NCI-H1694 (cell line): ENCODE measurements at regions not wholly inside any gene's neighbourhood (a gene's known extent, or its start where the extent isn't known, plus 50 kb on each side); places are given as distances from the start of the nearest gene placed in this dataset.
"Not testable (repeated sequence)": the region's sequence is repeated elsewhere in the genome, so short reads cannot be mapped to it uniquely, and the experiment has no call there.

ENCODE experiments used
- DNase-seq: peaks from one replicate; lab custom pipeline; 2025; lab: John Stamatoyannopoulos, UW

DNA sequence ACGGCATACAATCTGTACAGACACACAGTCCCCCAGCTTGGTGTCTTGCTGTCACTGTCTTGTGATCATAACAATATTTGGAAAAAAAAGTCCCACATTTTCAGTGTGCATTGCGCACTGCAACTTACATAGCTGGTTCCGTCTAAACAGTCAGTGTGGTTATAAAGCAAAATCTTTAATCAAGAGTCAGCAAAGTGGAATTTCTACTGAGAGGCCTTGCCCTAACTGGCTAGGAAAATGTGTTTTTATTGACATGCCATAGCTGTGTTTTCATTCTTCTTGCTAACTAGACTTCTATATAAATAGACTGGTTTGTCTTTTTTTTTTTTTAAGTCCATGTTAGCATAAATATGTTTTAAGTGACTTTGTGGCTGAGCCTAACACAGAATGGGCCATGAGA is 174.8 kb downstream of the POLR2M start:
- DNase-seq = no peak

DNA sequence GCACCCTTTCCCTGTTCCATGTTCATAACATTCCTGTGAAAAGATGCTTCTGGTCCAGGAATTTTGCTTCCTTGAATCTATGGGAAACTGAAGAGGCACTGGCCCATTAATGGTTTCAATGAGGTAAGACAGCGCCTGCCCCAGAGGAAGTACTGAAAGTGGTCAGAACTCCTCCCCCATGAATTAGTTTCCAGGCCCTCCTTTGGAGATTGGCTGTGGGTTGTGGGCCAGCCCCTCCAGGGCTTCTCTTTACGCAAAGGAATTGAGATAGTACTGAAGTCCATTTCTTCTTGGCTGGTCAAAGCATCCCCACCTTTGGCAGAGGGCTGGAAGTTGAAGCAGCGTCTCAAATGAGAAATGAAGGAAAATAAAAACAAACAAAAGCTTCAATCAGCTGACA is 175.5 kb downstream of the POLR2M start:
- DNase-seq = no peak

GRCh38 chr15:57883701-57884100 is 177.2 kb downstream of the POLR2M start:
- DNase-seq = no peak

- no peak for DNase-seq
These were observed 178.4 kb downstream of the POLR2M start for GRCh38 chr15:57884936-57885335.

GRCh38 chr15:57885435-57885834 is 178.9 kb downstream of the POLR2M start:
- no peak for DNase-seq

DNA sequence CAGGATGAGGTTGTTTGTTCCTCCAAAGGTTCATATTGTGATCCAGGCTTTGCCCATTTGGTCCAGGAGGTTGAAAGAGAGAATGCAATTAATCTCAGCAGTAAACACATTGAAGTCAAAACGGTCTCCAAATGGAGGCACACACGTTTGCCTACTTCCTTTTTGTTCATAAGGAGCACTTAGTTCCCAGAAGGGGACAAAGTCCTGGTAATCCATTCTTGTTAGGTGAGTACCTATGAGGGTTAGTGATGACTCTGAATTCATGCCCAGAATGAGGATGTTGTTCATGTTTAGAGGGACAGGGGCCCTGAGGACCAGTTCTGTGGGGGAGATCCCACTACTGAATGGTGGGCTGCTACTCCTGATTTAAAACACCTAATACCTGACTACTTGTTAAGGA is 177.7 kb downstream of the ALDH1A2 start:
- no peak for DNase-seq

DNA sequence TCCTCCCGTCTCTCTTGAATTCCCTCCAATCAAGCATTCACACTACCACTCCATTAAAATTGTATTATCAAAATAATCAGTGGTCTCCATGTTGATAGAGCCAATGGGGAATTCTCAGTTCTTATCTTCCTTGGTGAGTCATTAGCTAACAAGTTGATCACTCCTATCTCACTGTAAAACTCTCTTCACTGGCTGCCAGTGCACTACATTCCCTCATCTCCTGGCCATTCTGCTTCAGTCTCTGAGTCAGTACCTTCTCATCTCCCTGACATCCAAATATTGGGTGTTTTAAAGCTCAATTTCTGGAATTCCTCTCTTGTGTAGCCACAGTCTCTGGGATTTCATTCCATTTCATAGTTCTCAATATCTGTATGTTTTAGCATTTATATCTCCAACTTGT is 175.2 kb downstream of the ALDH1A2 start:
- DNase-seq = no peak

DNA sequence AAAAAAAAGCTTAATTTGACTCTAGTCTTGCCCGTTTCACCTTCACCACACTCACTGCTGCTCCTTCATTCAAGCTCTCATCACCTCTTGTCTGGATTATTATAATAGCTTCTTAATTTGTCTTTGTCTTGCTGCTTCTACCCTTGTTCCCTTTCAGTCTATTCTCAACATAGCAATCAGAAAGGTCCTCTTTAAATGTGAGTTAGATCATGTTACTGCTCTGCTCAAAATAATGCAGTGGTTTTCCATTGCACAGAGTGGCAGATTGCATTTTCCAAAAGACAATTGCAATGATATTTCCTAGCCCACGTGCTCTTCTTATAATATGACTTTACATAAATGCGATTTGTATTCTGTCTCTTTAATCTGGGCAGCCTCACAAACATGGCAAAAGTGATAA is 174.6 kb downstream of the ALDH1A2 start:
- DNase-seq = no peak

GRCh38 chr15:57892181-57892580 is 173.3 kb downstream of the ALDH1A2 start:
- DNase-seq = no peak

DNA sequence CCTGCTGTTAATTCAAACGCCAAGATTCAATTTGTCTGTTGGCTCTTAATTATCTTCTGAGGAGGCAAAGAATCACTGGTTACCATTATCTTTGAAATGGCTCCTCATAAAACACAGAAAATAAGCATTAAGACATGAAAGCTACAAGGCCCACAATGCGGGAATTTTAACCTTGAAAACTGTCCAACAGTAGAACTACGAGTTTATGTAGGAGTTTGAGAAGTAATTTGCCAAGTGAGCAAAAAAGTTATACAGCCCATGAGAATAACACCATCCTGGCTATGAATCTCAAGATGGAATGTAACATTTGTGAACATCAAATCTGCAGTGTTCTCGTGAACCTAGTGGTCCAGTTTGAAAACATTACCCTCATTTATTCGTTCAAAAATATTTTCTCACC is 172.5 kb downstream of the ALDH1A2 start:
- no peak for DNase-seq

- no peak for DNase-seq
These were observed 170.2 kb downstream of the ALDH1A2 start for GRCh38 chr15:57895291-57895690.

DNA sequence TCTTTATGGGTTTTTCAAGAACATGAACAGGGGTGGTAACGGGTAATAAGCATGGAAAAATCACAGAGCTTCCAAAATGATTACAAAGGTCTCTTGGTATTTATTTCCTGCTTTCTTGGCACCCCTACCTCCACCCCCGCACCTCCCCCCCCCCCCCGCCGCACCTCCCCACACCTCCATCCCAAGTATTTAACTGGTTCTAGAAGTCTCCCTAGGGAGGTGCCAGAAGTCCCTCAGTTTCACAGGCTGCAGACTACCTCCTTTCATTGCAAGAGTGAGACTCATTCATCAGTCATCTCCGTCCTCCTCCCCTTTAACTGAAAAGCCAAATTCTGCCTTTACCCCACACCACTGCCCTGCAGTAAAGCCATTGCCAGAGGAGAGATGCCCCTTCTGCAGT is 169.4 kb downstream of the ALDH1A2 start:
- DNase-seq = no peak

GRCh38 chr15:57896899-57897298 is 168.6 kb downstream of the ALDH1A2 start:
- not testable (repeated sequence) for DNase-seq

GRCh38 chr15:57897870-57898269 is 167.6 kb downstream of the ALDH1A2 start:
- no peak for DNase-seq

DNA sequence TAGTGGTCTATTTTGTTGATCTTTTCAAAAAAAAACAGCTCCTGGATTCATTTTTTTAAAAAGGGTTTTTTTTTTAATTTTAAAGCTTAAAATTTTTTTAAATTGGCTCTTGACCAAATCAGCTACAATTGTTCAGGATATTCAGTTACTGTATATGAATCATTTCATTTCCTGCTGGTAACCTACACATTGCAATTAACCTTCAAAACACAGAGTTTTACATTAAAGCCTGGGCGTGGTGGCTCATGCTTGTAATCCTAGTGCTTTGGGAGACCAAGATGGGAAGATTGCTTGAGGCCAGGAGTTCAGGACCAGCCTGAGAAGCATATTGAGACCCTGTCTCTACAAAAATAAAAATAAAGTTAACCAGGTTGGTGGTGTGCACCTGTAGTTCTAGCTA is 163.4 kb downstream of the ALDH1A2 start:
- DNase-seq = no peak
